Uterus (tissue), 3 donors: ENCODE measurements at regions not wholly inside any gene's neighbourhood (a gene's known extent, or its start where the extent isn't known, plus 50 kb on each side); places are given as distances from the start of the nearest gene placed in this dataset.
"Not testable (repeated sequence)": the region's sequence is repeated elsewhere in the genome, so short reads cannot be mapped to it uniquely, and the experiment has no call there.

ENCODE experiments used
- DNase-seq, 2 donors: peaks; one replicate each; pipeline ENCODE4 v3.0.0-alpha.2; 2019 to 2020
- H3K27ac ChIP-seq, 2 donors: fragments of 200-600 bp; sonication (generic); 1 replicate in 1 of 2; 2 replicates in 1 of 2; pipeline ENCODE4 v1.5.1; 2016 to 2018
- H3K27me3 ChIP-seq, 2 donors: fragments of 200-600 bp; sonication (generic); one replicate each; pipeline ENCODE4 v1.5.1; 2018 to 2019; ENCODE audit warnings: control low read depth in 1 of 2
- H3K36me3 ChIP-seq, 2 donors: fragments of 200-600 bp; sonication (generic); one replicate each; pipeline ENCODE4 v1.5.1; 2019; ENCODE audit warnings: control low read depth in 1 of 2
- H3K4me1 ChIP-seq, 2 donors: fragments of 200-600 bp; sonication (generic); one replicate each; pipeline ENCODE4 v1.5.1; 2018 to 2019; ENCODE audit warnings: control low read depth in 1 of 2
- H3K4me3 ChIP-seq, 2 donors: fragments of 200-600 bp; sonication (generic); 1 replicate in 1 of 2; 2 replicates in 1 of 2; pipeline ENCODE4 v1.5.1; 2018 to 2019; ENCODE audit warnings: mild to moderate bottlenecking in 1 of 2
- H3K9me3 ChIP-seq, 2 donors: fragments of 200-600 bp; sonication (generic); one replicate each; pipeline ENCODE4 v1.5.1; 2019; ENCODE audit warnings: control low read depth in 1 of 2
- CTCF ChIP-seq, 4 experiments: fragments of 200-600 bp in 2 of 4; fragments of 450-650 bp in 2 of 4; sonication (generic) in 2 of 4; IDR thresholded peaks; one replicate each; pipeline ENCODE4 v1.5.1; 2016 to 2019; ENCODE audit warnings: antibody characterized with exemption in 4 of 4, mild to moderate bottlenecking in 2 of 4, moderate library complexity in 1 of 4
- POLR2A ChIP-seq, 2 donors: fragments of 450-650 bp; IDR thresholded peaks; one replicate each; pipeline ENCODE4 v1.6.1; 2016; ENCODE audit warnings: antibody characterized with exemption in 2 of 2, mild to moderate bottlenecking in 1 of 2, moderate library complexity in 1 of 2
- intact Hi-C: fragments of 100-400 bp; cut with DNase I; formaldehyde crosslinking; loops from one replicate; pipeline ENCODE4 v1.15.1; 2023; ENCODE audit warnings: low total_unique reads
- donor health status: DM: yes; HTN: yes; CAD: no.

- intact Hi-C loops = not testable (repeated sequence)
Observed at GRCh38 chr21:9821472-9821871, 699.9 kb upstream of the TPTE start.

GRCh38 chr21:9822093-9822820, 699.1 kb upstream of the TPTE start:
- H3K27me3 ChIP-seq, DNase-seq, intact Hi-C loops, H3K4me3 ChIP-seq, H3K4me1 ChIP-seq, H3K9me3 ChIP-seq, H3K36me3 ChIP-seq, H3K27ac ChIP-seq: not testable (repeated sequence)

More at GRCh38 chr21:9821472-9821871, 699.9 kb upstream of the TPTE start:
- not testable (repeated sequence) for H3K36me3 ChIP-seq, H3K27me3 ChIP-seq, H3K9me3 ChIP-seq, DNase-seq, H3K4me1 ChIP-seq, H3K4me3 ChIP-seq, H3K27ac ChIP-seq

GRCh38 chr21:9823197-9824157, 697.9 kb upstream of the TPTE start:
- intact Hi-C loops, H3K9me3 ChIP-seq, H3K36me3 ChIP-seq, H3K27ac ChIP-seq, H3K27me3 ChIP-seq, H3K4me3 ChIP-seq, H3K4me1 ChIP-seq: not testable (repeated sequence)
- peak in 1 of 2 donors; percentile 36 for DNase-seq

- H3K36me3 ChIP-seq, intact Hi-C loops, H3K27me3 ChIP-seq, H3K27ac ChIP-seq, H3K4me3 ChIP-seq, H3K4me1 ChIP-seq, H3K9me3 ChIP-seq, DNase-seq: not testable (repeated sequence)
Observed at GRCh38 chr21:9830801-9831200, 690.6 kb upstream of the TPTE start.

- H3K9me3 ChIP-seq, H3K36me3 ChIP-seq, H3K27me3 ChIP-seq, H3K27ac ChIP-seq, DNase-seq, intact Hi-C loops, H3K4me3 ChIP-seq, H3K4me1 ChIP-seq: not testable (repeated sequence)
Observed at GRCh38 chr21:9832751-9833150, 688.6 kb upstream of the TPTE start.

GRCh38 chr21:9836547-9836946, 684.8 kb upstream of the TPTE start:
- intact Hi-C loops, H3K36me3 ChIP-seq, H3K4me1 ChIP-seq, H3K27ac ChIP-seq, H3K27me3 ChIP-seq, H3K4me3 ChIP-seq, DNase-seq, H3K9me3 ChIP-seq: not testable (repeated sequence)

GRCh38 chr21:9837001-9837400, 684.4 kb upstream of the TPTE start:
- intact Hi-C loops, DNase-seq, H3K4me1 ChIP-seq: not testable (repeated sequence)

GRCh38 chr21:9837526-9837925, 683.9 kb upstream of the TPTE start:
- DNase-seq, H3K27ac ChIP-seq, H3K9me3 ChIP-seq, intact Hi-C loops, H3K4me1 ChIP-seq, H3K36me3 ChIP-seq, H3K27me3 ChIP-seq, H3K4me3 ChIP-seq: not testable (repeated sequence)

More at GRCh38 chr21:9837001-9837400, 684.4 kb upstream of the TPTE start:
- H3K27me3 ChIP-seq, H3K36me3 ChIP-seq, H3K27ac ChIP-seq, H3K9me3 ChIP-seq, H3K4me3 ChIP-seq: not testable (repeated sequence)

- no peaks in the 10 kb centered on the region for H3K27me3 ChIP-seq
- H3K27ac ChIP-seq = no peak overlapping the region
- TF ChIP-seq CTCF (IDR thresholded peaks at IDR 0.05) (no peak), POLR2A (IDR thresholded peaks at IDR 0.05) (no peak)
- no peak overlapping the region for H3K4me3 ChIP-seq
- intact Hi-C loops = no loop called here
- DNase-seq = no peak
- no peaks in the 10 kb centered on the region for H3K36me3 ChIP-seq
- no peaks in the 10 kb centered on the region for H3K9me3 ChIP-seq
- H3K4me1 ChIP-seq = no peaks in the 10 kb centered on the region
Observed at GRCh38 chr21:9837946-9838737, 683.2 kb upstream of the TPTE start.
